Neural progenitor cell (in vitro differentiated cells): ENCODE measurements at regions not wholly inside any gene's neighbourhood (a gene's known extent, or its start where the extent isn't known, plus 50 kb on each side); places are given as distances from the start of the nearest gene placed in this dataset.

Experiments
- DNase-seq: peaks from one replicate; pipeline ENCODE4 v3.0.0-alpha.2; 2016; ENCODE audit warnings: low spot score
- H2AFZ ChIP-seq: fragments of 200-600 bp; sonication (generic); replicated peaks from 2 replicates; pipeline ENCODE4 v1.6.1; 2016; ENCODE audit warnings: antibody characterized with exemption
- H3F3A ChIP-seq: fragments of 200-600 bp; sonication (generic); 2 replicates; pipeline ENCODE4 v1.6.1; 2016; ENCODE audit warnings: antibody characterized with exemption, low read depth
- H3K27ac ChIP-seq: fragments of 200-600 bp; sonication (generic); 2 replicates; pipeline ENCODE4 v1.5.1; 2016; ENCODE audit warnings: mild to moderate bottlenecking
- H3K27me3 ChIP-seq: fragments of 200-600 bp; sonication (generic); 2 replicates; pipeline ENCODE4 v1.6.1; 2016; ENCODE audit warnings: mild to moderate bottlenecking, moderate library complexity
- H3K36me3 ChIP-seq: fragments of 200-600 bp; sonication (generic); 2 replicates; pipeline ENCODE4 v1.5.1; 2016
- H3K4me1 ChIP-seq: fragments of 200-600 bp; sonication (generic); 2 replicates; pipeline ENCODE4 v1.6.1; 2016; ENCODE audit warnings: mixed run types
- H3K4me2 ChIP-seq: fragments of 200-600 bp; sonication (generic); 2 replicates; pipeline ENCODE4 v1.6.1; 2016
- H3K4me3 ChIP-seq: fragments of 200-600 bp; sonication (generic); 2 replicates; pipeline ENCODE4 v1.5.1; 2016
- H3K79me2 ChIP-seq: fragments of 200-600 bp; sonication (generic); 2 replicates; pipeline ENCODE4 v1.6.1; 2016; ENCODE audit warnings: low read depth
- H3K9ac ChIP-seq: fragments of 200-600 bp; sonication (generic); 2 replicates; pipeline ENCODE4 v1.6.1; 2016
- H3K9me3 ChIP-seq: fragments of 200-600 bp; sonication (generic); 2 replicates; pipeline ENCODE4 v1.5.1; 2016; ENCODE audit warnings: low read depth
- H4K20me1 ChIP-seq: fragments of 200-600 bp; sonication (generic); 2 replicates; pipeline ENCODE4 v1.6.1; 2016; ENCODE audit warnings: low read depth
- H3K27ac Mint-ChIP-seq: 3 replicates; pipeline ENCODE4 v1.8.0; 2021; ENCODE audit warnings: mixed read lengths
- H3K27me3 Mint-ChIP-seq: 2 replicates; pipeline ENCODE4 v1.8.0; 2022; ENCODE audit warnings: low read depth, mild to moderate bottlenecking, inconsistent platforms, moderate library complexity, mixed read lengths; ENCODE audit not compliant: insufficient read depth
- H3K36me3 Mint-ChIP-seq: 3 replicates; pipeline ENCODE4 v1.8.0; 2021; ENCODE audit warnings: mixed read lengths
- H3K4me1 Mint-ChIP-seq: 3 replicates; pipeline ENCODE4 v1.8.0; 2021; ENCODE audit warnings: mixed read lengths
- H3K4me3 Mint-ChIP-seq: 3 replicates; pipeline ENCODE4 v1.8.0; 2021; ENCODE audit warnings: mild to moderate bottlenecking, moderate library complexity, mixed read lengths
- H3K9me3 Mint-ChIP-seq: 3 replicates; pipeline ENCODE4 v1.8.0; 2020; ENCODE audit warnings: mixed read lengths
- EZH2 ChIP-seq: fragments of 200-600 bp; sonication (generic); IDR thresholded peaks from 2 replicates; pipeline ENCODE4 v1.6.1; 2017; ENCODE audit warnings: antibody characterized with exemption, mild to moderate bottlenecking, moderate library complexity
- EZH2phosphoT487 ChIP-seq: fragments of 200-600 bp; sonication (generic); IDR thresholded peaks from 2 replicates; pipeline ENCODE4 v1.6.1; 2017; ENCODE audit warnings: antibody characterized with exemption
- TF ChIP-seq, protein P1 (sequence below): fragments of 200-600 bp; sonication (generic); IDR thresholded peaks from 2 replicates; pipeline ENCODE4 v1.5.1; 2017; ENCODE audit warnings: antibody characterized with exemption, mild to moderate bottlenecking

DNA sequence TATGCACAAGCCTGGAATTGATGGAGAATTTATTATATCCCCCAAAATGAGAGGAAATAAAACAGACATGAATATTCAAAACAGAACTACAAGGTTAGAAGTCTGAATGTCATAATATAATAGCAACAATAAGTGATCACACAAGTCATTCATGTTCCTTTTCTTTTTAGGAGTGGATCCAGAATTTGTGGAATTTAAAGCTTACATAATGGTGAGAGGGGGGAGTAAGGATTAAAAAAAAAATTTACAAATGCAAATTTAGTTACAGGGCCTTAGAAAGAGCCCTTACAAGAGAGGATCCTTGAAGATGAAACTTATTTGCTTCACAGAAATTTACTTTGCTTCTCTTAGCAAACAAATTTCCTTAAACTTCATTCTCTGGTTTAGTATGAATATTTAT is 716.1 kb upstream of the CXADR start:
- Histone ChIP-seq H3K9ac (no peak overlapping the region), H3F3A (no peaks in the 10 kb centered on the region), H4K20me1 (no peaks in the 10 kb centered on the region), H2AFZ (no peak overlapping the region), H3K27ac (no peak overlapping the region), H3K27me3 (no peaks in the 10 kb centered on the region), H3K4me2 (no peak overlapping the region), H3K4me3 (no peak overlapping the region), H3K36me3 (no peaks in the 10 kb centered on the region), H3K9me3 (no peaks in the 10 kb centered on the region), H3K4me1 (no peaks in the 10 kb centered on the region), H3K79me2 (no peaks in the 10 kb centered on the region)
- no peak overlapping the region for H3K4me3 Mint-ChIP-seq
- H3K4me1 Mint-ChIP-seq = peaks cover 46% of the 10 kb centered on the region
- H3K36me3 Mint-ChIP-seq = no peaks in the 10 kb centered on the region
- TF ChIP-seq EZH2 = no peak
- no peak for TF ChIP-seq EZH2phosphoT487
- TF ChIP-seq, protein P1, sequence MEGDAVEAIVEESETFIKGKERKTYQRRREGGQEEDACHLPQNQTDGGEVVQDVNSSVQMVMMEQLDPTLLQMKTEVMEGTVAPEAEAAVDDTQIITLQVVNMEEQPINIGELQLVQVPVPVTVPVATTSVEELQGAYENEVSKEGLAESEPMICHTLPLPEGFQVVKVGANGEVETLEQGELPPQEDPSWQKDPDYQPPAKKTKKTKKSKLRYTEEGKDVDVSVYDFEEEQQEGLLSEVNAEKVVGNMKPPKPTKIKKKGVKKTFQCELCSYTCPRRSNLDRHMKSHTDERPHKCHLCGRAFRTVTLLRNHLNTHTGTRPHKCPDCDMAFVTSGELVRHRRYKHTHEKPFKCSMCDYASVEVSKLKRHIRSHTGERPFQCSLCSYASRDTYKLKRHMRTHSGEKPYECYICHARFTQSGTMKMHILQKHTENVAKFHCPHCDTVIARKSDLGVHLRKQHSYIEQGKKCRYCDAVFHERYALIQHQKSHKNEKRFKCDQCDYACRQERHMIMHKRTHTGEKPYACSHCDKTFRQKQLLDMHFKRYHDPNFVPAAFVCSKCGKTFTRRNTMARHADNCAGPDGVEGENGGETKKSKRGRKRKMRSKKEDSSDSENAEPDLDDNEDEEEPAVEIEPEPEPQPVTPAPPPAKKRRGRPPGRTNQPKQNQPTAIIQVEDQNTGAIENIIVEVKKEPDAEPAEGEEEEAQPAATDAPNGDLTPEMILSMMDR = no peak
- H3K27me3 Mint-ChIP-seq = no peaks in the 10 kb centered on the region
- no peak overlapping the region for H3K27ac Mint-ChIP-seq
- peaks cover 2% of the 10 kb centered on the region for H3K9me3 Mint-ChIP-seq
- no peak for DNase-seq

DNA sequence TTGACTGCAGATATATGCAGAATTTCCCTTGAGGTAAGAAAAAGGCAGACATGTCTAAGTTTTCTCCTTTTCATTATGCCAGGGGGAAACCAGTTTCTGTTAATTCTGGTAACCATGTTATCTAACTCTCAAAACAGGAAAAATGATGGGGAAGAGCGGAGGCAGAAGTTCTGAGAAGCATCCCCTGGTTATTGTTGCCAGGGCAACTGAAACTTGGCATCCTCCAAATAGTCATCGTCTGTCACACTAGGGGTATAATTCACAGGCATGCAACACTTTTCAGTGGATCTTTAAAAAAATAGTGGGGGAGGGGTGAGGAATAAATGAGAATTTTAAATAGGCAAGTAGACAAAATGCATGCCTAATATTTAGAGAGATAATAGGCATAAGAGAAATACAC is 715.3 kb upstream of the CXADR start:
- Histone ChIP-seq H3K9ac (no peak overlapping the region), H3K27ac (no peak overlapping the region), H3K4me1 (no peaks in the 10 kb centered on the region), H3F3A (no peaks in the 10 kb centered on the region), H4K20me1 (no peaks in the 10 kb centered on the region), H3K79me2 (no peaks in the 10 kb centered on the region), H3K4me3 (no peak overlapping the region), H3K27me3 (no peaks in the 10 kb centered on the region), H2AFZ (no peak overlapping the region), H3K36me3 (no peaks in the 10 kb centered on the region), H3K4me2 (no peak overlapping the region), H3K9me3 (no peaks in the 10 kb centered on the region)
- peaks cover 2% of the 10 kb centered on the region for H3K9me3 Mint-ChIP-seq
- DNase-seq = no peak
- H3K27me3 Mint-ChIP-seq = no peaks in the 10 kb centered on the region
- TF ChIP-seq EZH2phosphoT487 = no peak
- no peak for TF ChIP-seq EZH2
- TF ChIP-seq, protein P1 = no peak
- H3K27ac Mint-ChIP-seq = no peak overlapping the region
- no peaks in the 10 kb centered on the region for H3K36me3 Mint-ChIP-seq
- H3K4me1 Mint-ChIP-seq = peaks cover 40% of the 10 kb centered on the region
- H3K4me3 Mint-ChIP-seq = no peak overlapping the region

DNA sequence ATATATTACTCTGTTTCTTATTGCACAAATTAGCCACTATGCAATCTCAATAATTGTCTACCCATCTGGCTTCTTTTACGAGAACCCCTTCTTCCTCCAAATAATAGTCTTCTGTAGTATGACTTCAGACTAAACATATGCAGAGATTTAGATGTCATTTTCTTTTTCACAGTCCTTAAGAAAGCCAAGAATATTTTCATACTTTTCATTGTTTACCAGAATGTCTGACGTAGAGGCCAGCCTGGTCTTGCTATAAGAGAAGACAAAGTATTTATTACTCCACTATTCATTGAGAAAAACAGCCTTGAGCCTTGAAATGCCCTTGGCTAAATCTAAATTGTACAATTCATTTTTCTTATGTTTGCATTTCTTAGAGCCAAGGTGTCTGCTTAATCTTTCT is 714.9 kb upstream of the CXADR start:
- DNase-seq = no peak
- Histone ChIP-seq H3K36me3 (no peaks in the 10 kb centered on the region), H2AFZ (no peak overlapping the region), H3F3A (no peaks in the 10 kb centered on the region), H3K27ac (no peak overlapping the region), H3K4me1 (no peaks in the 10 kb centered on the region), H3K79me2 (no peaks in the 10 kb centered on the region), H4K20me1 (no peaks in the 10 kb centered on the region), H3K9me3 (no peaks in the 10 kb centered on the region), H3K27me3 (no peaks in the 10 kb centered on the region), H3K9ac (no peak overlapping the region), H3K4me3 (no peak overlapping the region), H3K4me2 (no peak overlapping the region)
- no peaks in the 10 kb centered on the region for H3K27me3 Mint-ChIP-seq
- H3K4me3 Mint-ChIP-seq = no peak overlapping the region
- no peaks in the 10 kb centered on the region for H3K36me3 Mint-ChIP-seq
- H3K4me1 Mint-ChIP-seq = peaks cover 36% of the 10 kb centered on the region
- TF ChIP-seq, protein P1 = no peak
- no peak for TF ChIP-seq EZH2
- TF ChIP-seq EZH2phosphoT487 = no peak
- no peak overlapping the region for H3K27ac Mint-ChIP-seq
- H3K9me3 Mint-ChIP-seq = peaks cover 2% of the 10 kb centered on the region
